ENCODE measurements at regions not wholly inside any gene's neighbourhood (a gene's known extent, or its start where the extent isn't known, plus 50 kb on each side); places are given as distances from the start of the nearest gene placed in this dataset.

- no peak for TF ChIP-seq POLR2A (IDR thresholded peaks at IDR 0.05)
- TF ChIP-seq CTCF (IDR thresholded peaks at IDR 0.05), result no peak
These were observed 279.3 kb upstream of the USP9Y start for GRCh38 chrY:12421788-12422124.

Measured in transverse colon (tissue), 3 donors.